ENCODE measurements at regions not wholly inside any gene's neighbourhood (a gene's known extent, or its start where the extent isn't known, plus 50 kb on each side); places are given as distances from the start of the nearest gene placed in this dataset.

- TF ChIP-seq, protein P1, sequence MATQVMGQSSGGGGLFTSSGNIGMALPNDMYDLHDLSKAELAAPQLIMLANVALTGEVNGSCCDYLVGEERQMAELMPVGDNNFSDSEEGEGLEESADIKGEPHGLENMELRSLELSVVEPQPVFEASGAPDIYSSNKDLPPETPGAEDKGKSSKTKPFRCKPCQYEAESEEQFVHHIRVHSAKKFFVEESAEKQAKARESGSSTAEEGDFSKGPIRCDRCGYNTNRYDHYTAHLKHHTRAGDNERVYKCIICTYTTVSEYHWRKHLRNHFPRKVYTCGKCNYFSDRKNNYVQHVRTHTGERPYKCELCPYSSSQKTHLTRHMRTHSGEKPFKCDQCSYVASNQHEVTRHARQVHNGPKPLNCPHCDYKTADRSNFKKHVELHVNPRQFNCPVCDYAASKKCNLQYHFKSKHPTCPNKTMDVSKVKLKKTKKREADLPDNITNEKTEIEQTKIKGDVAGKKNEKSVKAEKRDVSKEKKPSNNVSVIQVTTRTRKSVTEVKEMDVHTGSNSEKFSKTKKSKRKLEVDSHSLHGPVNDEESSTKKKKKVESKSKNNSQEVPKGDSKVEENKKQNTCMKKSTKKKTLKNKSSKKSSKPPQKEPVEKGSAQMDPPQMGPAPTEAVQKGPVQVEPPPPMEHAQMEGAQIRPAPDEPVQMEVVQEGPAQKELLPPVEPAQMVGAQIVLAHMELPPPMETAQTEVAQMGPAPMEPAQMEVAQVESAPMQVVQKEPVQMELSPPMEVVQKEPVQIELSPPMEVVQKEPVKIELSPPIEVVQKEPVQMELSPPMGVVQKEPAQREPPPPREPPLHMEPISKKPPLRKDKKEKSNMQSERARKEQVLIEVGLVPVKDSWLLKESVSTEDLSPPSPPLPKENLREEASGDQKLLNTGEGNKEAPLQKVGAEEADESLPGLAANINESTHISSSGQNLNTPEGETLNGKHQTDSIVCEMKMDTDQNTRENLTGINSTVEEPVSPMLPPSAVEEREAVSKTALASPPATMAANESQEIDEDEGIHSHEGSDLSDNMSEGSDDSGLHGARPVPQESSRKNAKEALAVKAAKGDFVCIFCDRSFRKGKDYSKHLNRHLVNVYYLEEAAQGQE (IDR thresholded peaks at IDR 0.05) = no peak
These were observed 159.6 kb upstream of the CADM1 start (continued) for GRCh38 chr11:115663790-115664189.

GRCh38 chr11:115660030-115660805, 156.0 kb upstream of the CADM1 start:
- ATAC-seq = no peak
- no peak for FAIRE-seq
- Histone ChIP-seq H3K27ac (no peak overlapping the region), H3K4me1 (no peaks in the 10 kb centered on the region), H3K4me3 (no peak overlapping the region), H3K4me2 (no peak overlapping the region), H3K9me3 (no peaks in the 10 kb centered on the region)
- POLR2A ChIA-PET = no interaction called here
- TF ChIP-seq SMC3 (IDR thresholded peaks at IDR 0.05) (no peak), HOXA7 (CRISPR knock-in tag; IDR thresholded peaks at IDR 0.05) (no peak), EHF (CRISPR knock-in tag; IDR thresholded peaks at IDR 0.05) (no peak), ELK1 (IDR thresholded peaks at IDR 0.05; ENCODE audit: low read depth, low read length) (no peak), RNF2 (IDR thresholded peaks at IDR 0.05; ENCODE audit: borderline replicate concordance, low read depth) (no peak), JUNB (IDR thresholded peaks at IDR 0.05) (no peak), TP53 (CRISPR knock-in tag; IDR thresholded peaks at IDR 0.05) (no peak), FOSL2 (IDR thresholded peaks at IDR 0.05) (no peak), FOSL2 (CRISPR knock-in tag; IDR thresholded peaks at IDR 0.05) (no peak), PHF8 (IDR thresholded peaks at IDR 0.05; ENCODE audit: borderline replicate concordance, low read depth) (no peak), HOXB13 (CRISPR knock-in tag; IDR thresholded peaks at IDR 0.05; ENCODE audit: low read depth) (no peak), ATOH8 (CRISPR knock-in tag; IDR thresholded peaks at IDR 0.05; ENCODE audit: low read depth) (no peak), HDAC2 (IDR thresholded peaks at IDR 0.05) (no peak), CHD2 (IDR thresholded peaks at IDR 0.05; ENCODE audit: low read length, partially characterized antibody) (no peak), RARB (CRISPR knock-in tag; IDR thresholded peaks at IDR 0.05) (no peak), CHD4 (IDR thresholded peaks at IDR 0.05; ENCODE audit: borderline replicate concordance) (no peak), POLR2AphosphoS2 (conservative IDR thresholded peaks at IDR 0.05; ENCODE audit: low read length) (no peak), MAZ (IDR thresholded peaks at IDR 0.05; ENCODE audit: borderline replicate concordance, low read depth, low read length) (no peak)
- TF ChIP-seq, protein P2, sequence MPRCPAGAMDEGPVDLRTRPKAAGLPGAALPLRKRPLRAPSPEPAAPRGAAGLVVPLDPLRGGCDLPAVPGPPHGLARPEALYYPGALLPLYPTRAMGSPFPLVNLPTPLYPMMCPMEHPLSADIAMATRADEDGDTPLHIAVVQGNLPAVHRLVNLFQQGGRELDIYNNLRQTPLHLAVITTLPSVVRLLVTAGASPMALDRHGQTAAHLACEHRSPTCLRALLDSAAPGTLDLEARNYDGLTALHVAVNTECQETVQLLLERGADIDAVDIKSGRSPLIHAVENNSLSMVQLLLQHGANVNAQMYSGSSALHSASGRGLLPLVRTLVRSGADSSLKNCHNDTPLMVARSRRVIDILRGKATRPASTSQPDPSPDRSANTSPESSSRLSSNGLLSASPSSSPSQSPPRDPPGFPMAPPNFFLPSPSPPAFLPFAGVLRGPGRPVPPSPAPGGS (IDR thresholded peaks at IDR 0.05) = no peak
- DNase-seq (ENCODE audit: low read depth in 1 of 2, low spot score in 1 of 2) = no peak
- 90% methylated on average over 22 of the region's 30 CpGs for WGBS (ENCODE audit: missing lambda C conversion rate)
- CTCF ChIA-PET = interaction anchor here (0.6 kb wide), 1 partner anchor 321 kb away, joined by 3 read pairs; no protein-coding TSS in a partner anchor
